HG03571 (cell line): ENCODE measurements at regions not wholly inside any gene's neighbourhood (a gene's known extent, or its start where the extent isn't known, plus 50 kb on each side); places are given as distances from the start of the nearest gene placed in this dataset.
"Not testable (repeated sequence)": the region's sequence is repeated elsewhere in the genome, so short reads cannot be mapped to it uniquely, and the experiment has no call there.

Experiments
- ATAC-seq: cut with Tn5 transposase; IDR thresholded peaks from one replicate; pipeline ENCODE4 v1.9.1; 2021; ENCODE audit not compliant: unreplicated experiment

DNA sequence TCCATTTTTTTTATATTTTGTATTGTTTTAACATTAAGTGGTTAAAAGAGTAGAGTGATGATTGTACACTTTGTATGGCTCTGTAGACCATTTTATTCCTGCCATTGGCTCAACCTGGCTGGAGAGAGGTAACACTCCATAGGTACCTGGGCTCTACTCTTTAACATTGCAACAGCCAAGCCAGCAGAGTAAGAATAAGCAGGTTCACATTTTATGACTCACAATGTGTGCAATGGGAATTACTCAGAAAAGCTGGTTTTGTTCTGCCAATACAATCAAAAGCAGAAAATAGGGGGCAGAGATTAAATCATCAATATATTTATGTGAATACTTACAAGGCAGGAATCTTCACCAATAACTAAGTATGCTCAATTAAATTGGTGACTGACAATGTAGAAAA lies 1324.0 kb downstream of the AMY1C start:
- ATAC-seq, result no peak

DNA sequence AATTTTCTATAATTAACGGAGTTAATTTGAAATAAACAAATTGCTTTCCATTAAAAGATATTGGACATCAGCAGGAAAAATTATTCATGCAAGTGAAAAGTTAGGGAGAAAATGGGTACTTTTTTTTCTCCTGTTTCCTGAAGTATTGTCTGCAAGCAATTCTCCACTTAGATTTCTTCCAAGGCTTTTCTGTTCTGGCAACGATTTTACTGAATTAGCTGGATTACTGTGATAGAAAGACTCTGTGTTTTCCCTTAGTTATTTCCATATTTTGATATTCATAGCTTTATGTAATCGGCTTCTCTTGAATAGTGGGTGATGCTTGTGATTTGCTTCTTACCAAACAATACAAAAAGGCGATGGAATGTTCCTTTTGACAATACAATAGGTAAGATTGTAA lies 1333.9 kb downstream of the AMY1C start:
- ATAC-seq, result no peak

GRCh38 chr1:105087506-105087905 lies 1337.8 kb downstream of the AMY1C start:
- ATAC-seq, result no peak

DNA sequence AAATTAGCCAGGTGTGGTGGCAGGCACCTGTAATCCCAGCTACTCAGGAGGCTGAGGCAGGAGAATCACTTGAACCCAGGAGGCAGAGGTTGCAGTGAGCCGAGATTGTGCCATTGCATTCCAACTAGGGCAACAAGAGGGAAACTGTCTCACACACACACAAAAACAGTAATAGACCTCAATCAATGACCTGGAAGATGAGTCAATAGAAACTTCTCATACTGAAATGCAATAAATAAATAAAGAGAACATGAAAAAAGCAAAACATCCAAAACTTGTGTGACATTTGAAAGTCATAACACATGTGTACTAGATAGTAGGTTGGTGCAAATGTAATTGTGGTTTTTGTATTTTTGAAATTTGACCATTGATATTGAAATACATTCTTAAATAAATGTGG lies 1338.5 kb downstream of the AMY1C start:
- ATAC-seq, result no peak

DNA sequence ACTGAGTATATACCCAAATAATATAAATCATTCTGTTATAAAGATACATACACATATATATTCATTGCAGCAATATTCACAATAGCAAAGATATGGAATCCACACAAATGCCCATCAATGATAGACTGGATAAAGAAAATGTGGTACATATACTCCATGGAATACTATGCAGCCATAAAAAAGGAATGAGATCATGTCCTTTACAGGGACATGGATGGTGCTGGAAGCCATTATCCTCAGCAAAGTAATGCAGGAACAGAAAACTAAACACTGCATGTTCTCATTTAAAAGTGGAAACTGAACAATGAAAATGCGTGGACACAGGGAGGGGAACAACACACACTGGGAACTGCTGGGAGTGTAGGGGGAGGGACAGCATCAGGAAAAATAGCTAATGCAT lies 1344.2 kb downstream of the AMY1C start:
- not testable (repeated sequence) for ATAC-seq

GRCh38 chr1:105100102-105100501 lies 1350.4 kb downstream of the AMY1C start:
- ATAC-seq, result no peak

GRCh38 chr1:105101261-105101660 lies 1351.6 kb downstream of the AMY1C start:
- ATAC-seq, result no peak

DNA sequence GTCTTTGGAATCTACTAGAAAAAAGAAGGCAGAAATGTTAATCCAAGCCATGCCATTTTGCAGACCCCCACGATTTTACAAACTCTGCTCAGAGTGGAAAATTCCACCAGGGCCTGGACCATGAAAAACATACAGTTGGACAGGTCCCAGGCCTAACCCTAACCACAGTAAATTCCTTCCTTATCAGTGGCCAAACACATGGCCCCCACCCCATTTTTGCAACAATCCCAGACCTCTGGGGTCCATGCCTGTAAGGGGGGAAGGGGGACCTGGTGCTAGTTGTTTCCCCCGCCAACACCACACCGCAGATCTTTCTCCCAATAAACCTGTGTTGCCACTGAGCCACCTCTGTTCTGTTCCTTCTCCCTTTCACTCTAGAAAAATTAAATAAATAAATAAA lies 1352.7 kb downstream of the AMY1C start:
- ATAC-seq, result no peak

DNA sequence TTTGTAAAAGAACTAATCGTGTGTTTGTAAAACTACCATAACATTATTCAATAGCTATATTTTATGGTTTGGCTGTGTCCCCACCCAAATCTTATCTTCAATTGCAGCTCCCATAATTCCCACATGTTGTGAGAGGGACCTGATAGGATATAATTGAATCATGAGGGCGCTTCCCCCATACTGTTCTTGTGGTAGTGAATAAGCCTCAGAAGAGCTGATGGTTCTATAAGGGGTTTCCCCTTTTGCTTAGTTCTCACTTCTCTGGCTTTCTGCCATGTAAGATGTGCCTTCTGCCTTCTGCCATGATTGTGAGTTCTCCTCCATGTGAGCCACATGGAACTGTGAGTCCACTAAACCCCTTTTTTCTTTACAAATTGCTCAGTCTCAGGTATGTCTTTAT lies 1372.3 kb downstream of the AMY1C start:
- no peak for ATAC-seq

DNA sequence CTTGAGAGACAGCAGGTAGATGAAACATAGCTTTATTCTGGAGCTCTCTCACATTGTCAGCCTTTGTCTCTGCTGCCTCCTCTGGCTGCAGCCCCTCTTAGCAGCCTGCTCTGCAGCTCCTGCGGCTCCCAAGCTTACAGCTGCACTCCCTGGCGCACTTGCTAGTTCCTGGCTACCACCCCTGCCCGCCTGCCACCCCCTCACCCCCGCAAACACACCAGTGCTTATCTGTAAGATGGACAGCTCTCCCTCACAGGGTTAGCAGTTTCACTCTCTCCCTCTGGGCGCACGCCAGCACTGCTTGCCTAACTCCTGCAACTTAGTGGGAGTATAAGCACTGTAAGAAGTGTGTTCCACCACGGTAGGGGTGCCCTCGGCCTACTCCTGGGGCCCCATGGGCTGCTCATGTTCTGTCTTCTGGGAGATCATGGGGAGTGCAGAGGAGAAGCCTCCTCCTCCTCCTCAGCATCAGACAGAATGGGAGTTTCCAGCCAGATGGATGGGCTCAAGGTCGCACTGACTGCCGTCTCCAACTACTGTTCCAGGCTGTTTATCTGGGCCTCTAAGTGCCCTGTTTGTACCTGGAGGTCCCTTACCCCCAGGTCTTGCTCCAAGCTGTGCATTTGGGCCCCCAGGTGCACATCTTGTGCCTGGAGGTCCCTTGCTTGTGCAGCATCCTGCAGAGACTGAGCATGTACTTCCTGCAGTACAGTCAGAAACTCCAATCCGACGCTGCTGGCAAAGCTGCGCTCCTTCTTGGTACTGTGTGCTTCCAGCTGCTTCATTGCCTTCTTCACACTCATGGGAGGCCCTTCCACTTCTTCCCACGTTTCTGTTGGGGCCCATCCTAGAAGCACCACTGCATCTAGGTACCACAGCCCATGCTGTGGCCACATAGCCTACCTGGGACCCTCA lies 1388.1 kb downstream of the AMY1C start:
- peak; percentile 59 for ATAC-seq

DNA sequence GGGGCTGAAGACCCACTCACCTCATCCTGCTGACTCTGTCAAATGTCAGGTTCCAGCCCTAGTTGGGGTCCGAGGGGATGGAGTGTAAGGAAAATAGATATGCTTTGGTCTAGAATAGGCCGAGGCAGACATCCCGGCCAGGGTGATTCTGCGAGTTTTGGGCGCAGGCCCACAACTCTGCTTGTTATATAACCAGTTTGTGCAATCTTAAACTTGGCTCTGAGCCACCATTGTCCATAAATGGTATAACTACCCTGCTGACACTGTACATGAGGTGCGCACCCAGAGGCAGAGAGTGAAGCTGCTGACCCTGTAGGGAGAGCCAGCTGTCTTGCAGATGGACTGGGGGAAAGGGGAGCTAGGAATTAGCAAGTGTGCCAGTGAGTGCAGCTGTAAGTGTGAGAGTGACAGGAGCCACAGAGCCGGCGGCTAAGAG lies 1388.8 kb downstream of the AMY1C start:
- ATAC-seq, result no peak

- ATAC-seq, result no peak
Measured at GRCh38 chr1:105172788-105173187, 1423.1 kb downstream of the AMY1C start.

DNA sequence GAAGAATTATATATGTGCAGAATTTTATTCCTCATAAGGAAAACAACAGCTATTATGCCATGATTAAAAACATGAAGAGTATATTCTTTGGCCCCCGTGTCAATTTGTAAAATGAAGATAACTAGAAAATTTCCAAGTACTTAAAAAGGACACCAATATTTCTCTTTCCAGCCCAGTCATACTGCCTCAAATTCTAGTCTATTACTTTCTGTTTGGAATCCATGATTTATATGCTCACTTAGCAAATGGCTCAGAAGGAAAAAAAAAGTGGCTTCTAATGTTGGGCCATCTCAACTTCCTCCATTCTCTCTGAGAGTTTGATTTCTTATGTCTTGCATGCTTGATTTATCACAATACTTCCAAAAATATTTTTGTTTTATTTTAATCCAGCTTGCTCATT lies 1431.1 kb downstream of the AMY1C start:
- ATAC-seq, result no peak

DNA sequence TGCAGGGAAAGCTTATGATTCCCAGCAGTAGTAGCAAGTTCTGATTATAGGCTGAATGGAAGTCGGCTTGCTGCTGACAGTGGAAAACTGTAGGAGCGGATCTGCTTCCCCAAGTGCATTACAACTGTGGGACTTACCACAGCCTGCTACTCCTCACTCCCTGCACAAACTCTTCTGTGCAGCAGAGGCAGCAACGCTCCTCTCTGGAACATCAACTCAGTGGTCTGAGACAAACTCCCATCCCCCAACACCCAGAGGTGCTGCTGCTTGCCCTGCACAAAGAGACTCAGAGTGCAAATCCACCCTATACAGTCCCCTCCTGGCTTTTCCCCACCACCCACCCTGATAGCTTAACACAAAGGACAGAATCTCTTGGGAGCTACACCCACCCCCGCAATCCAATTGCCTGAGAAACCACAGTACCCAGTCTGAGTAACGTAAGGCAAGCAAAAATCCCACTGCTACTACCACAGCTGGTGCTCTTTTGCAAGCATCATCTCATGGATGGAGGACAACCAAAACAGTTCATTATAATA lies 1455.2 kb downstream of the AMY1C start:
- ATAC-seq, result no peak

DNA sequence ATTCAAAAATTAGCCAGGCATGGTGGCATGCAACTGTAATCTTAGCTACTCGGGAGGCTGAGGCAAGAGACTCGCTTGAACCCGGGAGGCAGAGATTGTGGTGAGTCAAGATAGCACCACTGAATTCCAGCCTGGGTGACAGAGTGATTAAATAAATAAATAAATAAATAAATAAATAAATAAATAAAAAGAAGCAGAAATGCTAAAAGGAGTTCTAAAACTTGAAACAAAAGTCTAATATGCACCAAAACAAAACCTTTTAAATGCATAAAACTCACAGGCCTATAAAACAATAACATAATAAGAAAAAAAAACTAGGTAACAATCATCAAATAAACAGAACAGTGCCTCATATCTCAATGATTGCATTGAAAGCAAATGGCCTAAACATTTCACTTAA lies 1458.9 kb downstream of the AMY1C start:
- no peak for ATAC-seq

DNA sequence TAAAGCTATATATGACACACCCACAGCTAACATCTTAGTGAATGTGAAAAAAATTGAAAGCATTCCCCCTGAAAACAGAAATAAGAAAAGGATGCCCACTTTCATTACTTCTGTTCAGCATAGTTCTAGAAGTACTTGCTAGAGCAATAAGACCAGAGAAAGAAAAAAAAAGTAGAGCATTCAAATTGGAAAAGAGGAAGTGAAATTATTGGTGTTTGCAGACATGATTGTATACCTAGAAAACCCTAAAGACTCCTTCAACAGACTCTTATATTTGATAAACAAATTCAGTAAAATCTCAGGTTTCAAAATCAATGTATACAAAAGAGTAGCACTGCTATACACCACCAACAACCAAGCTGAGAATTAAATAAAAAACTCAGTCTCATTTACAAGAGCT lies 1461.0 kb downstream of the AMY1C start:
- no peak for ATAC-seq

DNA sequence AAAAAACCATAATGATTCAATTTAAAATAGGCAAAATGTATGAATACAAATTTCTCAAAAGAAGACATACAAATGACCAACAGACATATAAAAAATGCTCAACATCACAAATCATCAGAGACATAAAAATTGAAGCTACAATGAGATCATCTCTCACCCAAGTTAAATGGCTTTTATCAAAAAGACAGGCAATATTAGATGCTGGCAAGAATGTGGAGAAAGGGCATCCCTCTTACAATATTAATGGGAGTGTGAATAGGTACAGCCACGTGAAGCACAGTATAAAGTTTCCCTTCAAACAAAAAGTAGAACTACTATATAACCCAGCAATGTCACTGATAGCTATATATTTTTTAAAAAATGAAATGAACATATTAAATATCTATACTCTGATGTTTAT lies 1481.7 kb downstream of the AMY1C start:
- no peak for ATAC-seq

GRCh38 chr1:105243411-105243810 lies 1493.7 kb downstream of the AMY1C start:
- no peak for ATAC-seq

GRCh38 chr1:105243969-105244368 lies 1494.3 kb downstream of the AMY1C start:
- no peak for ATAC-seq

DNA sequence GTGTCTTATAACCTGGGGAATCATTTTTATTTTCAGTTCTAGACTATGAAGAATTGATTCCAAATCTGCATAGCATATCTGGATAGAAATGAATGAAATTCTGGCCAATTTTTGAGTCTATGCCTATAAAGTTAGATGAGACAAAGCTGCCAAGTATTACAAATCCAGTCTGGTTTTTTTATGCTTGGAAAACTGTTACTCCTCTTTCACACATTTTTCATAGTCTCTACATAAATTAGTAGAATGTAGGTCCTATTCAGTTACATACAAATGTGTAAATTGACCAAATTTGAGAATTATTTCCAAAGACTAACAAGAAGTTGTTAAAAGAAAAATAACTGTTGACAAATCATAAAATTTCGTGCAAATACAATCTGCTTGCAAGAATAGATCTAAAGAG lies 1505.2 kb downstream of the AMY1C start:
- no peak for ATAC-seq

- no peak for ATAC-seq
Measured at GRCh38 chr1:105260001-105260400, 1510.3 kb downstream of the AMY1C start.

GRCh38 chr1:105270966-105271365 lies 1521.3 kb downstream of the AMY1C start:
- no peak for ATAC-seq

- not testable (repeated sequence) for ATAC-seq
Measured at GRCh38 chr1:105272376-105272775, 1522.7 kb downstream of the AMY1C start.
